Vagina (tissue), 2 donors: ENCODE measurements at regions not wholly inside any gene's neighbourhood (a gene's known extent, or its start where the extent isn't known, plus 50 kb on each side); places are given as distances from the start of the nearest gene placed in this dataset.

ENCODE experiments used
- POLR2A ChIP-seq, 2 donors: fragments of 450-650 bp; IDR thresholded peaks; one replicate each; pipeline ENCODE4 v1.6.1; 2017; ENCODE audit warnings: antibody characterized with exemption in 2 of 2, mild to moderate bottlenecking in 2 of 2, moderate library complexity in 2 of 2
- TF ChIP-seq, protein P1 (sequence below), 3 experiments: fragments of 450-650 bp in 2 of 3; fragments of 200-600 bp in 1 of 3; sonication (generic) in 1 of 3; IDR thresholded peaks; one replicate each; pipeline ENCODE4 v1.5.1; 2017 to 2019; ENCODE audit warnings: antibody characterized with exemption in 3 of 3, mild to moderate bottlenecking in 2 of 3, moderate library complexity in 2 of 3

DNA sequence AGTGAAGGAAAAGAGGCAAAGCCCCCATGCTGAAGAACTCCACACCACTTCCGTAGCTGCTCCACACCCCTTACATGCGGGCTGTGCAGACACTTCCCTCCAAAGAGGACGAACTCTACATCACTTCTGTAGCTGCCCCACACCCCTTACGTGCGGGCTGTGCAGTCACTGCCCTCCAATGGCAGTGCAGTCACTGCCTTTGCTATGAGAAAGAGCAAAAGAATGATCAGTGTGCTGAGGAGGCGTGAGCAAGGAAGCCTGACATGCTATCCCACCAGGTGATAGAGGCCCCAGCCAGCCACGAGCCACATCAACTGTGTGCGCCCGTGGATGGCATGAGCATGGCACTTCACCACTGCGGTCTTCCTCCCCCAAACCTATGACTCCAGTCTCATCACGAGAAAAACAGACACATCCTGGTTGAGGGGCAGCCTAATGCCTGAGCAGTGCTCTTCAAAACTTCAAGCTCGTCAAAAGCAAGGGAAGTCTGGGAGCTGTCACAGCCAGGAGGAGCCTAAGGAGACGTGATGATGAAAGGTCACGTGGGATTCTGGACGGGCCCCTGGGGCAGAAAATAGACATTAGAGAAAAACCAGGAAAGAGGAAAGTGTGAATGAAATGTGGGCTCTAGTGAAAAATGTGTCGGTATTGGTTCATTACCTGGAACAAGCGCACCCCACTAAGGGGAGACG lies 60.8 kb upstream of the C14orf180 start:
- TF ChIP-seq, protein P1, sequence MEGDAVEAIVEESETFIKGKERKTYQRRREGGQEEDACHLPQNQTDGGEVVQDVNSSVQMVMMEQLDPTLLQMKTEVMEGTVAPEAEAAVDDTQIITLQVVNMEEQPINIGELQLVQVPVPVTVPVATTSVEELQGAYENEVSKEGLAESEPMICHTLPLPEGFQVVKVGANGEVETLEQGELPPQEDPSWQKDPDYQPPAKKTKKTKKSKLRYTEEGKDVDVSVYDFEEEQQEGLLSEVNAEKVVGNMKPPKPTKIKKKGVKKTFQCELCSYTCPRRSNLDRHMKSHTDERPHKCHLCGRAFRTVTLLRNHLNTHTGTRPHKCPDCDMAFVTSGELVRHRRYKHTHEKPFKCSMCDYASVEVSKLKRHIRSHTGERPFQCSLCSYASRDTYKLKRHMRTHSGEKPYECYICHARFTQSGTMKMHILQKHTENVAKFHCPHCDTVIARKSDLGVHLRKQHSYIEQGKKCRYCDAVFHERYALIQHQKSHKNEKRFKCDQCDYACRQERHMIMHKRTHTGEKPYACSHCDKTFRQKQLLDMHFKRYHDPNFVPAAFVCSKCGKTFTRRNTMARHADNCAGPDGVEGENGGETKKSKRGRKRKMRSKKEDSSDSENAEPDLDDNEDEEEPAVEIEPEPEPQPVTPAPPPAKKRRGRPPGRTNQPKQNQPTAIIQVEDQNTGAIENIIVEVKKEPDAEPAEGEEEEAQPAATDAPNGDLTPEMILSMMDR (IDR thresholded peaks at IDR 0.05): no peak
- TF ChIP-seq POLR2A (IDR thresholded peaks at IDR 0.05): no peak
